Cardiac fibroblast (primary cell): ENCODE measurements at regions not wholly inside any gene's neighbourhood (a gene's known extent, or its start where the extent isn't known, plus 50 kb on each side); places are given as distances from the start of the nearest gene placed in this dataset.

Experiments used
- DNase-seq, 2 donors: peaks; one replicate each; pipeline versions ENCODE4 v3.0.0 to v3.0.0-alpha.2; 2010; ENCODE audit warnings: low read depth in 2 of 2
- H3K4me3 ChIP-seq, 2 donors: replicated peaks in 1 of 2; 1 replicate in 1 of 2; 2 replicates in 1 of 2; pipeline ENCODE4 v1.5.1; 2011; ENCODE audit warnings: low read depth in 2 of 2, low read length in 2 of 2, mild to moderate bottlenecking in 2 of 2, moderate library complexity in 1 of 2
- TF ChIP-seq, protein P1 (sequence below): IDR thresholded peaks from one replicate; pipeline ENCODE4 v1.5.1; 2011; ENCODE audit warnings: low read depth, mild to moderate bottlenecking, low read length, inconsistent platforms

GRCh38 chrX:9339603-9340491, 125.0 kb upstream of the TBL1X start:
- no peak for DNase-seq
- no peak overlapping the region for H3K4me3 ChIP-seq
- TF ChIP-seq, protein P1, sequence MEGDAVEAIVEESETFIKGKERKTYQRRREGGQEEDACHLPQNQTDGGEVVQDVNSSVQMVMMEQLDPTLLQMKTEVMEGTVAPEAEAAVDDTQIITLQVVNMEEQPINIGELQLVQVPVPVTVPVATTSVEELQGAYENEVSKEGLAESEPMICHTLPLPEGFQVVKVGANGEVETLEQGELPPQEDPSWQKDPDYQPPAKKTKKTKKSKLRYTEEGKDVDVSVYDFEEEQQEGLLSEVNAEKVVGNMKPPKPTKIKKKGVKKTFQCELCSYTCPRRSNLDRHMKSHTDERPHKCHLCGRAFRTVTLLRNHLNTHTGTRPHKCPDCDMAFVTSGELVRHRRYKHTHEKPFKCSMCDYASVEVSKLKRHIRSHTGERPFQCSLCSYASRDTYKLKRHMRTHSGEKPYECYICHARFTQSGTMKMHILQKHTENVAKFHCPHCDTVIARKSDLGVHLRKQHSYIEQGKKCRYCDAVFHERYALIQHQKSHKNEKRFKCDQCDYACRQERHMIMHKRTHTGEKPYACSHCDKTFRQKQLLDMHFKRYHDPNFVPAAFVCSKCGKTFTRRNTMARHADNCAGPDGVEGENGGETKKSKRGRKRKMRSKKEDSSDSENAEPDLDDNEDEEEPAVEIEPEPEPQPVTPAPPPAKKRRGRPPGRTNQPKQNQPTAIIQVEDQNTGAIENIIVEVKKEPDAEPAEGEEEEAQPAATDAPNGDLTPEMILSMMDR: no peak

- TF ChIP-seq, protein P1: no peak
- DNase-seq: peak; percentile 65 to 75
- H3K4me3 ChIP-seq: no peak overlapping the region
These were observed 124.1 kb upstream of the TBL1X start for GRCh38 chrX:9340598-9341290.

- peak; percentile 54 to 69 for DNase-seq
- H3K4me3 ChIP-seq: peak overlapping the region in 1 of 2 donors; percentile 7
- TF ChIP-seq, protein P1: no peak
These were observed 123.3 kb upstream of the TBL1X start for GRCh38 chrX:9341291-9342201.

- H3K4me3 ChIP-seq: no peak overlapping the region
- TF ChIP-seq, protein P1: no peak
- DNase-seq: peak; percentile 86 to 89
These were observed 122.3 kb upstream of the TBL1X start for GRCh38 chrX:9342561-9343051.

DNA sequence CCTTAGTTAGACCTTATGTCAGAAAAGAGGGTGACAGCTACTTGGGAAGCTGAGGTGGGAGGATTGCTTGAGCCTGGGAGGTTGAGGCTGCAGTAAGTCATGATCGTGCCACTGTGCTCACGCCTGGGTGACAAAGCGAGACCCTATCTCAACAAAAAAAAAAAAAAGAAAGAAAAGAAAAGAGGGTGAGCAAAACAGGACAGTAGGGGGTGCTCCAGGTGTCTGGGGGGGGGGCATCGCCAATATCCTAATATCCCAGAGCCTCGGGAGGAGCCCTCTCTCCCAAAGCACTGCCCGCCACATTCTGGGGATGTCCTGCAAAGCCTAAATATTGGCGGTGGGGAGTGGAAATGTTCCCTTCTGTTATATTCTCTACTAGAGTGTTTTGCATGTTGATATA, 120.9 kb upstream of the TBL1X start:
- TF ChIP-seq, protein P1: no peak
- H3K4me3 ChIP-seq: no peak overlapping the region
- no peak for DNase-seq

GRCh38 chrX:9345957-9346356, 118.9 kb upstream of the TBL1X start:
- DNase-seq: no peak
- TF ChIP-seq, protein P1: no peak
- H3K4me3 ChIP-seq: no peak overlapping the region
